VCaP (cell line): ENCODE measurements at regions not wholly inside any gene's neighbourhood (a gene's known extent, or its start where the extent isn't known, plus 50 kb on each side); places are given as distances from the start of the nearest gene placed in this dataset.
A peak's percentile ranks its signal among the peaks of the same experiment; 100 is the strongest.

Experiments used
- H3K27ac ChIP-seq: fragments of 450-650 bp; 2 replicates; pipeline ENCODE4 v1.5.1; 2017
- TF ChIP-seq, protein P1 (sequence below): fragments of 450-650 bp; conservative IDR thresholded peaks from 2 replicates; pipeline ENCODE4 v1.5.1; 2017; ENCODE audit warnings: mild to moderate bottlenecking, moderate library complexity

DNA sequence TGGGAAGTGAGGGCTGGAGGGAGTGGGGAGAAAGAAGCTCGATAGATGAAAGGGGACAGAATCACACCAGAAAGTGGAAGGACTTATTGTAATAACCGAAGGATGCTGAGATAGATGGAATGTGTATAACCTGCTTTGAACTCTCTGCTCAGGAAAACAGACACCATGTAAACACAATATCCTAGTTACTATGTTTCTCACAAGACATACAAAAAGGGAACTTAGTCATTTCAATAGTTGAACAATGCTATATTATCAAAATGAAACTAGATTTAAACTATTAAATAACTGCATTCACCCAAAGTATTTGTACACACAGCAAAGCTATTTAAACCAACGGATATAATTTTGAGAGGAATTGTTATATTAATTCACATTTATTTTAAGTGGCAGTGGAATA is 108.3 kb upstream of the GADL1 start:
- H3K27ac ChIP-seq = no peak overlapping the region
- TF ChIP-seq, protein P1, sequence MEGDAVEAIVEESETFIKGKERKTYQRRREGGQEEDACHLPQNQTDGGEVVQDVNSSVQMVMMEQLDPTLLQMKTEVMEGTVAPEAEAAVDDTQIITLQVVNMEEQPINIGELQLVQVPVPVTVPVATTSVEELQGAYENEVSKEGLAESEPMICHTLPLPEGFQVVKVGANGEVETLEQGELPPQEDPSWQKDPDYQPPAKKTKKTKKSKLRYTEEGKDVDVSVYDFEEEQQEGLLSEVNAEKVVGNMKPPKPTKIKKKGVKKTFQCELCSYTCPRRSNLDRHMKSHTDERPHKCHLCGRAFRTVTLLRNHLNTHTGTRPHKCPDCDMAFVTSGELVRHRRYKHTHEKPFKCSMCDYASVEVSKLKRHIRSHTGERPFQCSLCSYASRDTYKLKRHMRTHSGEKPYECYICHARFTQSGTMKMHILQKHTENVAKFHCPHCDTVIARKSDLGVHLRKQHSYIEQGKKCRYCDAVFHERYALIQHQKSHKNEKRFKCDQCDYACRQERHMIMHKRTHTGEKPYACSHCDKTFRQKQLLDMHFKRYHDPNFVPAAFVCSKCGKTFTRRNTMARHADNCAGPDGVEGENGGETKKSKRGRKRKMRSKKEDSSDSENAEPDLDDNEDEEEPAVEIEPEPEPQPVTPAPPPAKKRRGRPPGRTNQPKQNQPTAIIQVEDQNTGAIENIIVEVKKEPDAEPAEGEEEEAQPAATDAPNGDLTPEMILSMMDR = no peak

- TF ChIP-seq, protein P1 = no peak
- no peak overlapping the region for H3K27ac ChIP-seq
Observed at GRCh38 chr3:31004025-31004678, 109.7 kb upstream of the GADL1 start.

DNA sequence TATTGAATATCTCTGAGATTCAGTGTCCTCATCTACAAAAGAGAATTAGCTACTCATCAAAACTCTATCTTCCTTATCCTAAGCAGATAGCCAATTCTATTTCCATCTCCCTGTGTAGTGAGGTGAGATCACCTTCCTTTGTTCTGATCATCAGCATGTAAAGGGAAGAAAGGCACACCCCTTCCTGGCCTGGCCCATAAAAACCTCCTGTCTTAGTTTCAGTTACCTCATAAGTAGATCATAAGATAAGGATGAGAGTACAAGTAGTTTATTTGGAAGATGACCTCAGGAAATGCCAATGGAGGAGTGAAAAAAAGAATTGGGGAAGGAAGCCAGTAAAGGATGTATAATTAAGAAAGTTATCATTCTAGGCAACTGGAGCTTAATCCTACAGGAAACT is 114.5 kb upstream of the GADL1 start:
- TF ChIP-seq, protein P1 = no peak
- H3K27ac ChIP-seq = peak overlapping the region; percentile 30; the same call in 1 of the 2 replicates

DNA sequence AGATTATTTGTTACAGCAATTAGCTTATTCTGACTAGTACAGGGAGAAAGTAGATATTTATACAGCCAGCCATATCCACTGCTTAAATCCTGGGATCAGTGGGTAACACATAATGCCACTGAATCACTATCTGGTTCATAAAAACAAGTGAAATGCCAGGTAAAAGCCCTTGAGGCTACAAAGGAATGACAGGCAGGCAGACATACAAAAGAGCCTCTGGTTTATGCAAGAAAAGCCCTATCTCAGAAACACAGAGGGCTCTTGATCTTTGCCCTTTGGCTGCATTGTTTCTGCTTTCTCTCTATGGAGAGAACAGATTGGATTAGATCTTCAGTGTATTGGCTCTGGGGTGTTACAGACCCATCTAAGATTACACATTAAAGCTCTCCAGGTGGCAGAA is 115.4 kb upstream of the GADL1 start:
- peak overlapping the region; percentile 30; the same call in 1 of the 2 replicates for H3K27ac ChIP-seq
- TF ChIP-seq, protein P1 = no peak

- TF ChIP-seq, protein P1 = no peak
- no peak overlapping the region; the same call in 1 of the 2 replicates for H3K27ac ChIP-seq
Observed at GRCh38 chr3:31010491-31010890, 116.0 kb upstream of the GADL1 start.

DNA sequence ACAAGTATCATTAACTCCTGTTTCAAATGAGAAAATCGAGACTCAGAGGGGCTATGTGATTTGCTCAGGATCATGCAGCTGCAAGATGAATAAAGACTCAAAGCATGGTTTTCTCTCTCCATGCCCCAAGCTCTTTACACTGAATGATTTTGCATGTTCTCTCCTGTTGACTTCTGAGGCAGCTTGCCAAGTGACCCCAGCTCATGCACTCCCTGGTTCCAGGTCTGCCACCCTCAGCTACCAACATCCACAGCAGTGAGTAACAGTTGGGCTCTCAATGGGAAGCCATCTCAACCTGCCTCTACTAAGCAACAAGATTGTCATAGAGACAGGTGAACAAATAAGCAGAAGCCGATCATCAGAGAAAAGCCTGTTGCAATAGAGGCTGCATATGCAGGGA is 116.9 kb upstream of the GADL1 start:
- TF ChIP-seq, protein P1 = no peak
- no peak overlapping the region; the same call in 1 of the 2 replicates for H3K27ac ChIP-seq

GRCh38 chr3:31013090-31013489 is 118.6 kb upstream of the GADL1 start:
- no peak overlapping the region for H3K27ac ChIP-seq
- TF ChIP-seq, protein P1 = no peak
